ENCODE measurements at regions not wholly inside any gene's neighbourhood (a gene's known extent, or its start where the extent isn't known, plus 50 kb on each side); places are given as distances from the start of the nearest gene placed in this dataset.

- DNase-seq (ENCODE audit: low spot score): no peak
Observed at GRCh38 chr7:156123362-156123761, 311.1 kb upstream of the SHH start.

GRCh38 chr7:156122752-156123354, 310.6 kb upstream of the SHH start:
- no peak for DNase-seq (ENCODE audit: low spot score)

- no peak for DNase-seq (ENCODE audit: low spot score)
Observed at GRCh38 chr7:156121956-156122355, 309.7 kb upstream of the SHH start.

- no peak for DNase-seq (ENCODE audit: low spot score)
Observed at GRCh38 chr7:156121434-156121833, 309.2 kb upstream of the SHH start.

GRCh38 chr7:156120552-156120951, 308.3 kb upstream of the SHH start:
- DNase-seq (ENCODE audit: low spot score): no peak

- DNase-seq (ENCODE audit: low spot score): no peak
Observed at GRCh38 chr7:156119771-156120170, 307.5 kb upstream of the SHH start.

GRCh38 chr7:156118248-156118645, 306.0 kb upstream of the SHH start:
- no peak for DNase-seq (ENCODE audit: low spot score)

GRCh38 chr7:156117542-156118247, 305.4 kb upstream of the SHH start:
- DNase-seq (ENCODE audit: low spot score): no peak

- no peak for DNase-seq (ENCODE audit: low spot score)
Observed at GRCh38 chr7:156116514-156117215, 304.4 kb upstream of the SHH start.

- DNase-seq (ENCODE audit: low spot score): no peak
Observed at GRCh38 chr7:156115582-156115981, 303.3 kb upstream of the SHH start.

- DNase-seq (ENCODE audit: low spot score): no peak
Observed at GRCh38 chr7:156113731-156114130, 301.5 kb upstream of the SHH start.

- DNase-seq (ENCODE audit: low spot score): no peak
Observed at GRCh38 chr7:156109988-156110387, 297.7 kb upstream of the SHH start.

GRCh38 chr7:156109076-156109475, 296.8 kb upstream of the SHH start:
- no peak for DNase-seq (ENCODE audit: low spot score)

GRCh38 chr7:156107957-156108356, 295.7 kb upstream of the SHH start:
- DNase-seq (ENCODE audit: low spot score): no peak

GRCh38 chr7:156106107-156106426, 293.8 kb upstream of the SHH start:
- DNase-seq (ENCODE audit: low spot score): no peak

GRCh38 chr7:156105337-156106106, 293.3 kb upstream of the SHH start:
- no peak for DNase-seq (ENCODE audit: low spot score)

- no peak for DNase-seq (ENCODE audit: low spot score)
Observed at GRCh38 chr7:156104501-156105336, 292.5 kb upstream of the SHH start.

GRCh38 chr7:156102267-156102666, 290.0 kb upstream of the SHH start:
- no peak for DNase-seq (ENCODE audit: low spot score)

- no peak for DNase-seq (ENCODE audit: low spot score)
Observed at GRCh38 chr7:156101355-156101754, 289.1 kb upstream of the SHH start.

GRCh38 chr7:156100086-156100485, 287.8 kb upstream of the SHH start:
- no peak for DNase-seq (ENCODE audit: low spot score)

- no peak for DNase-seq (ENCODE audit: low spot score)
Observed at GRCh38 chr7:156099085-156099484, 286.8 kb upstream of the SHH start.

All from pons (tissue), 1 donor.